ENCODE measurements at regions not wholly inside any gene's neighbourhood (a gene's known extent, or its start where the extent isn't known, plus 50 kb on each side); places are given as distances from the start of the nearest gene placed in this dataset.

DNA sequence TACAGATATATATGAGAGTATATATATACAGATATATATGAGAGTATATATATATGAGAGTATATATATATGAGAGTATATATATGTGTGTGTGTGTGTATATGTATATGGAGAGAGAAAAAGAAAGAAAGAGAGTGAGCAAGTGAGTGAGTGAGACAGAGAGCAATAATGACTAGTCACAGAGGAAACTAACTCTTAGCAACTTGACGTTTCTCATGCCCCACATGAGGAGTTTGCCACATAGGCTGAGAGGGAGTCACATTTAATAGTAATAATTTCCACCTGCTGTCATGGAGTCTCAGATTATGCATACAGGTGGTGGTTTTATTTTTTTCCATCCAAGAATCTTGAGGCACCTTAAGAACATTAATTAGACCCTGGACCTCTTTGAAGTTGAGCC lies 199.9 kb downstream of the GATA3 start:
- TF ChIP-seq, protein P1, sequence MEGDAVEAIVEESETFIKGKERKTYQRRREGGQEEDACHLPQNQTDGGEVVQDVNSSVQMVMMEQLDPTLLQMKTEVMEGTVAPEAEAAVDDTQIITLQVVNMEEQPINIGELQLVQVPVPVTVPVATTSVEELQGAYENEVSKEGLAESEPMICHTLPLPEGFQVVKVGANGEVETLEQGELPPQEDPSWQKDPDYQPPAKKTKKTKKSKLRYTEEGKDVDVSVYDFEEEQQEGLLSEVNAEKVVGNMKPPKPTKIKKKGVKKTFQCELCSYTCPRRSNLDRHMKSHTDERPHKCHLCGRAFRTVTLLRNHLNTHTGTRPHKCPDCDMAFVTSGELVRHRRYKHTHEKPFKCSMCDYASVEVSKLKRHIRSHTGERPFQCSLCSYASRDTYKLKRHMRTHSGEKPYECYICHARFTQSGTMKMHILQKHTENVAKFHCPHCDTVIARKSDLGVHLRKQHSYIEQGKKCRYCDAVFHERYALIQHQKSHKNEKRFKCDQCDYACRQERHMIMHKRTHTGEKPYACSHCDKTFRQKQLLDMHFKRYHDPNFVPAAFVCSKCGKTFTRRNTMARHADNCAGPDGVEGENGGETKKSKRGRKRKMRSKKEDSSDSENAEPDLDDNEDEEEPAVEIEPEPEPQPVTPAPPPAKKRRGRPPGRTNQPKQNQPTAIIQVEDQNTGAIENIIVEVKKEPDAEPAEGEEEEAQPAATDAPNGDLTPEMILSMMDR (IDR thresholded peaks at IDR 0.05), result no peak
- no peak for TF ChIP-seq EZH2 (IDR thresholded peaks at IDR 0.05)
- TF ChIP-seq EZH2phosphoT487 (IDR thresholded peaks at IDR 0.05), result no peak

All from neural progenitor cell (in vitro differentiated cells).